Parathyroid adenoma (tissue), 2 donors: ENCODE measurements at regions not wholly inside any gene's neighbourhood (a gene's known extent, or its start where the extent isn't known, plus 50 kb on each side); places are given as distances from the start of the nearest gene placed in this dataset.

ENCODE experiments used
- H2AFZ ChIP-seq: fragments of 300-600 bp; sonication (generic); one replicate; pipeline ENCODE4 v1.7.0; 2017; ENCODE audit warnings: antibody characterized with exemption, mild to moderate bottlenecking
- H3K27ac ChIP-seq: fragments of 300-600 bp; sonication (generic); one replicate; pipeline ENCODE4 v1.7.0; 2017
- H3K27me3 ChIP-seq: fragments of 300-600 bp; sonication (generic); one replicate; pipeline ENCODE4 v1.7.0; 2017; ENCODE audit warnings: low read length; ENCODE audit not compliant: control insufficient read depth, insufficient read depth
- H3K36me3 ChIP-seq: fragments of 300-600 bp; sonication (generic); one replicate; pipeline ENCODE4 v1.7.0; 2017; ENCODE audit warnings: low read length; ENCODE audit not compliant: control insufficient read depth, insufficient read depth
- H3K4me1 ChIP-seq: fragments of 300-600 bp; sonication (generic); one replicate; pipeline ENCODE4 v1.7.0; 2017; ENCODE audit warnings: control low read depth
- H3K4me2 ChIP-seq: fragments of 300-600 bp; sonication (generic); one replicate; pipeline ENCODE4 v1.7.0; 2017; ENCODE audit warnings: low read length
- H3K4me3 ChIP-seq: fragments of 300-600 bp; sonication (generic); one replicate; pipeline ENCODE4 v1.7.0; 2017; ENCODE audit warnings: low read depth, low read length
- H3K79me2 ChIP-seq: fragments of 300-600 bp; sonication (generic); one replicate; pipeline ENCODE4 v1.7.0; 2017; ENCODE audit warnings: control low read depth
- H3K9ac ChIP-seq: fragments of 300-600 bp; sonication (generic); one replicate; pipeline ENCODE4 v1.7.0; 2017; ENCODE audit warnings: mild to moderate bottlenecking
- H3K9me3 ChIP-seq: fragments of 300-600 bp; sonication (generic); one replicate; pipeline ENCODE4 v1.7.0; 2017; ENCODE audit warnings: low read length; ENCODE audit not compliant: control insufficient read depth
- CTCF ChIP-seq: fragments of 300-600 bp; sonication (generic); IDR thresholded peaks from one replicate; pipeline ENCODE4 v1.7.0; 2017; ENCODE audit warnings: antibody characterized with exemption, mild to moderate bottlenecking
- donor health status: primary hyperparathyroidism.

DNA sequence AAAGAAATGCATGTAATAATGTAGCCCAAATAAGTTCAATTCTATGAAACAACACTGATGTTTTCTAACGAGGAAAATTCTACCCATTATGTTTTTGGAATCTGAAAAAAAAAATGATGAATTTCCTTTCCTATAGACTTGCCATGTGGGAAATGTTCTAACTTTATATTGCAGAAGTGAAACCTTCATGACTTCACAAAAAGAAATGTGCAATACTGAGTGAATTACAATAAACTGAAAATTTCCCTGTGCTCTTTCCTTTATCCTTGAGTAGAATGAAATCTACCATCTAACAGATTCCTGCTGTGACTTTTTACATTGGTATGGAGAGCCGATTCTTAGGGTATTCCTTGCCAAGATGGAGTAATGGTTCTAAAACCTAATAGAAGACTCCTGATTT, 1622.5 kb downstream of the MAT2B start:
- no peaks in the 10 kb centered on the region for H3K27me3 ChIP-seq
- H3K27ac ChIP-seq, result no peak overlapping the region
- TF ChIP-seq CTCF, result no peak
- no peaks in the 10 kb centered on the region for H3K9me3 ChIP-seq
- no peak overlapping the region for H3K4me2 ChIP-seq
- no peak overlapping the region for H3K9ac ChIP-seq
- H3K4me3 ChIP-seq, result no peak overlapping the region
- H3K4me1 ChIP-seq, result no peaks in the 10 kb centered on the region
- no peaks in the 10 kb centered on the region for H3K36me3 ChIP-seq
- no peak overlapping the region for H2AFZ ChIP-seq
- H3K79me2 ChIP-seq, result no peaks in the 10 kb centered on the region

- Histone ChIP-seq H3K9ac (no peak overlapping the region), H3K9me3 (no peaks in the 10 kb centered on the region), H2AFZ (no peak overlapping the region), H3K4me1 (no peaks in the 10 kb centered on the region), H3K79me2 (no peaks in the 10 kb centered on the region), H3K4me2 (no peak overlapping the region), H3K27ac (no peak overlapping the region), H3K36me3 (no peaks in the 10 kb centered on the region), H3K27me3 (no peaks in the 10 kb centered on the region), H3K4me3 (no peak overlapping the region)
- TF ChIP-seq CTCF, result no peak
These were observed 1625.2 kb downstream of the MAT2B start for GRCh38 chr5:165130656-165131055.

DNA sequence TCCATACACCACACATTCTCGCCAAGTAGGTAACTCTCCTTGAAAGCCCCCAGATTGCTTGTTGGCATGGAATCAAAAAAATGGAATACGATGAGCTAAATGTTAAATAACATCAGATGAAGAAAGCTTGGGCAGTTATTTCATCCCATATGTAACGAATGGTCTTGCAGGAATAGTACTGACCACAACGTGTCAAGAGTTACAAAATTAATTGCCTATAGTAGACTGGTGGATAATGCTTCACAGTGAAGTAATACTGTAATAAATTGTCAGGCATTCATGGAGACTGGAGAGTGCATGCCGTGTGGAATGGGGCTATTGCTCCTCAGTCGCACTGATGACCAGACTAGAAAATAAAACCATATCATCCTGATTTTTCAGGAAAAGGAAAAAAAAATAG, 1628.7 kb downstream of the MAT2B start:
- Histone ChIP-seq H2AFZ (no peak overlapping the region), H3K9ac (no peak overlapping the region), H3K4me2 (no peak overlapping the region), H3K79me2 (no peaks in the 10 kb centered on the region), H3K36me3 (no peaks in the 10 kb centered on the region), H3K27ac (no peak overlapping the region), H3K4me1 (no peaks in the 10 kb centered on the region), H3K4me3 (no peak overlapping the region), H3K9me3 (no peaks in the 10 kb centered on the region), H3K27me3 (no peaks in the 10 kb centered on the region)
- TF ChIP-seq CTCF, result no peak

- Histone ChIP-seq H3K4me1 (no peaks in the 10 kb centered on the region), H3K4me2 (no peak overlapping the region), H3K9ac (no peak overlapping the region), H3K9me3 (no peaks in the 10 kb centered on the region), H3K36me3 (no peaks in the 10 kb centered on the region), H3K79me2 (no peaks in the 10 kb centered on the region), H3K27ac (no peak overlapping the region), H3K27me3 (no peaks in the 10 kb centered on the region), H3K4me3 (no peak overlapping the region), H2AFZ (no peak overlapping the region)
- TF ChIP-seq CTCF, result no peak
These were observed 1630.1 kb downstream of the MAT2B start for GRCh38 chr5:165135565-165135964.

- Histone ChIP-seq H3K4me3 (no peak overlapping the region), H3K27ac (no peak overlapping the region), H3K4me1 (no peaks in the 10 kb centered on the region), H3K36me3 (no peaks in the 10 kb centered on the region), H3K9me3 (no peaks in the 10 kb centered on the region), H3K4me2 (no peak overlapping the region), H3K27me3 (no peaks in the 10 kb centered on the region), H3K9ac (no peak overlapping the region), H2AFZ (no peak overlapping the region), H3K79me2 (no peaks in the 10 kb centered on the region)
- no peak for TF ChIP-seq CTCF
These were observed 1632.3 kb downstream of the MAT2B start for GRCh38 chr5:165137701-165138100.
